K562 (cell line): ENCODE measurements at regions not wholly inside any gene's neighbourhood (a gene's known extent, or its start where the extent isn't known, plus 50 kb on each side); places are given as distances from the start of the nearest gene placed in this dataset.

ENCODE experiments used
- CHD4 ChIP-seq: fragments of 200-600 bp; sonication (generic); IDR thresholded peaks from 3 replicates; pipeline ENCODE4 v1.6.1; 2012; ENCODE audit warnings: low read depth, mild to moderate bottlenecking, mixed read lengths, low read length, inconsistent platforms; ENCODE audit not compliant: insufficient read depth, insufficient replicate concordance, poor library complexity, severe bottlenecking
- KAT2B ChIP-seq: IDR thresholded peaks from one replicate; pipeline ENCODE4 v1.6.1; 2012; ENCODE audit warnings: low read depth, mild to moderate bottlenecking, control low read depth, inconsistent platforms, low read length, moderate library complexity
- POLR2A ChIP-seq: fragments of 450-650 bp; conservative IDR thresholded peaks from 2 replicates; pipeline ENCODE4 v1.6.1; 2016
- TF ChIP-seq, protein P1 (sequence below), 3 experiments: IDR thresholded peaks in 2 of 3; conservative IDR thresholded peaks in 1 of 3; 2 replicates each; pipeline ENCODE4 v1.5.1; 2011 to 2012; ENCODE audit warnings: low read length in 3 of 3, mild to moderate bottlenecking in 3 of 3, control low read depth in 2 of 3, improper control_type of control experiment in 1 of 3, inconsistent platforms in 1 of 3, low read depth in 1 of 3, mixed read lengths in 1 of 3, moderate library complexity in 1 of 3; ENCODE audit not compliant: insufficient read depth in 2 of 3

GRCh38 chr20:11714886-11715285, 202.8 kb upstream of the BTBD3 start:
- TF ChIP-seq CHD4 = no peak
- TF ChIP-seq KAT2B = no peak
- TF ChIP-seq, protein P1, sequence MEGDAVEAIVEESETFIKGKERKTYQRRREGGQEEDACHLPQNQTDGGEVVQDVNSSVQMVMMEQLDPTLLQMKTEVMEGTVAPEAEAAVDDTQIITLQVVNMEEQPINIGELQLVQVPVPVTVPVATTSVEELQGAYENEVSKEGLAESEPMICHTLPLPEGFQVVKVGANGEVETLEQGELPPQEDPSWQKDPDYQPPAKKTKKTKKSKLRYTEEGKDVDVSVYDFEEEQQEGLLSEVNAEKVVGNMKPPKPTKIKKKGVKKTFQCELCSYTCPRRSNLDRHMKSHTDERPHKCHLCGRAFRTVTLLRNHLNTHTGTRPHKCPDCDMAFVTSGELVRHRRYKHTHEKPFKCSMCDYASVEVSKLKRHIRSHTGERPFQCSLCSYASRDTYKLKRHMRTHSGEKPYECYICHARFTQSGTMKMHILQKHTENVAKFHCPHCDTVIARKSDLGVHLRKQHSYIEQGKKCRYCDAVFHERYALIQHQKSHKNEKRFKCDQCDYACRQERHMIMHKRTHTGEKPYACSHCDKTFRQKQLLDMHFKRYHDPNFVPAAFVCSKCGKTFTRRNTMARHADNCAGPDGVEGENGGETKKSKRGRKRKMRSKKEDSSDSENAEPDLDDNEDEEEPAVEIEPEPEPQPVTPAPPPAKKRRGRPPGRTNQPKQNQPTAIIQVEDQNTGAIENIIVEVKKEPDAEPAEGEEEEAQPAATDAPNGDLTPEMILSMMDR (IDR thresholded peaks at IDR 0.05 in 2 of 3, conservative IDR thresholded peaks at IDR 0.05 in 1 of 3; ENCODE audit: insufficient read depth in 2 of 3, low read depth in 1 of 3, low read length in 3 of 3) = no peak
- no peak for TF ChIP-seq POLR2A
